GM12891 (cell line): ENCODE measurements at regions not wholly inside any gene's neighbourhood (a gene's known extent, or its start where the extent isn't known, plus 50 kb on each side); places are given as distances from the start of the nearest gene placed in this dataset.

Source experiments
- DNase-seq: peaks from one replicate; pipeline ENCODE4 v3.0.0; 2011; ENCODE audit warnings: low spot score; ENCODE audit not compliant: insufficient read length
- FAIRE-seq: peaks from 2 replicates; lab custom pipeline; 2011; peaks lifted over from hg19 to GRCh38; lab: Jason Lieb, UNC
- PAX5 ChIP-seq: IDR thresholded peaks from 2 replicates; pipeline ENCODE4 v1.6.1; 2011; ENCODE audit warnings: low read length, moderate library complexity, mild to moderate bottlenecking; ENCODE audit not compliant: insufficient read depth, severe bottlenecking
- POLR2A ChIP-seq: IDR thresholded peaks from 2 replicates; pipeline ENCODE4 v1.6.1; 2011; ENCODE audit warnings: low read depth, low read length, control low read depth
- POLR2AphosphoS5 ChIP-seq: IDR thresholded peaks from 2 replicates; pipeline ENCODE4 v1.6.1; 2011; ENCODE audit warnings: low read depth, low read length, control low read depth
- POU2F2 ChIP-seq: IDR thresholded peaks from 2 replicates; pipeline ENCODE4 v1.6.1; 2011; ENCODE audit warnings: low read depth, mild to moderate bottlenecking, control low read depth, low read length, moderate library complexity
- SPI1 ChIP-seq: IDR thresholded peaks from 2 replicates; pipeline ENCODE4 v1.6.1; 2011; ENCODE audit warnings: low read depth, low read length, control low read depth
- TAF1 ChIP-seq: IDR thresholded peaks from 2 replicates; pipeline ENCODE4 v1.6.1; 2011; ENCODE audit warnings: low read depth, low read length, control low read depth

DNA sequence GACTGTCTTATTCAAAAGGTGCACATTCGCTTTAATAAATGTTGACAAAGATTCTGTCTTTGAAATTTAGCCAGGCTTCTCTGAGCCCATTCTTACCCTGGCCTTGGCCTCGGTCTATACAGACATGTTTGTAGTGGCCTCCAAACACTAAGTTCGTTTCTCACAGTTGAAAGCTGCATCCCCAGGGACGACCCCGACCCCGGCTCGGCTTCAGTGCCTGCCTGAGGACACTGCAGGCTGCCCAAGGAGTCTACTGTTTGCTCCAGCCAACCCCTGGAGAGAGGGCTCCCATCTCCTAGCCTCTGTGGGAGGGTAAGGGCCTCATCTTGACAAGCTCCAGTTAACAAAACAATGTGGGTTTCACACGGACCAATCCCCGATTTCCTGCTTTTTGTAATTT lies 390.6 kb upstream of the ZFP42 start:
- FAIRE-seq (no peak), DNase-seq (no peak)
- TF ChIP-seq POLR2A = no peak
- TF ChIP-seq POU2F2 = no peak
- no peak for TF ChIP-seq PAX5
- no peak for TF ChIP-seq TAF1
- no peak for TF ChIP-seq SPI1
- TF ChIP-seq POLR2AphosphoS5 = no peak

DNA sequence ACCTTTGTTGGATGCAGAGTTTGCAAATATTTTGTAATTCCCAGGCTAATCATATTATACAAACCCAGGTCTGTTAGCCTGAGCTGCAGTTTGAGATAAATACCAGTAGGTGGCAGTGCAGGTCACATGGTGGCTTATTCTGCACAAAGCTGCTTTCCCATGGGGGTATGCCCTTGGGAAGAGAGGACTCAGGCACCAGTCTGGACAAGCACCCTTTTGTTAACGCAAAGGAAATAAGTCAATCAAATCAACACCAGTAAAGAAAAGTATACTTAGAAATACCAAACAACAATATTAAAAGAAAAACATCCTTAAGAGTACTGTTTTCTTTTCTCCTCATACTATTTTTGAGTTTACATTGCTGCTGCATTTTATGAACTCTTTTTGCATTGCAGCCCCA lies 389.0 kb upstream of the ZFP42 start:
- peak; percentile 13 for DNase-seq
- no peak for TF ChIP-seq POLR2A
- TF ChIP-seq POU2F2 = no peak
- TF ChIP-seq TAF1 = no peak
- TF ChIP-seq SPI1 = no peak
- no peak for TF ChIP-seq POLR2AphosphoS5
- TF ChIP-seq PAX5 = no peak
- FAIRE-seq = peak; percentile 81

DNA sequence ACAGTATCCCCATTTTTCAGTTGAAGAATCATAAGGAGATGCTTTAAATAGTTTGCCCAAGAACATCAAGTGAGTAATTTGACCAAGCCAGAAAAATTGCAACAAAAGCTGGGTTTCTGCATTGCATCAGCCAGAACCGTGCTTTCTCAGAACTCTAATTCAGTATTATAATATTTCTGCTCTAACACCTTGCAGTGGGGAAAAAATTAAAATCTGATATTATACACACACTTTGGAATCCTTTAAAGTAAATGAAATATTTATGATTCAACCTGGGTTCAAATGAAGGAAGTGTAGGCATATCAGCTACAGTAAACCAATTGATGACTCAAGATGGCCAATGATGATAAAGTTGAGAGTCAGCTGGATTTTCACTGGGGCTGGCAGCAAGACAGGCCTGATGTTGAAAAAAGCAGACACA lies 387.6 kb upstream of the ZFP42 start:
- FAIRE-seq = no peak
- TF ChIP-seq PAX5 = no peak
- no peak for TF ChIP-seq POU2F2
- no peak for TF ChIP-seq TAF1
- TF ChIP-seq POLR2A = no peak
- TF ChIP-seq POLR2AphosphoS5 = no peak
- TF ChIP-seq SPI1 = no peak
- DNase-seq = no peak

DNA sequence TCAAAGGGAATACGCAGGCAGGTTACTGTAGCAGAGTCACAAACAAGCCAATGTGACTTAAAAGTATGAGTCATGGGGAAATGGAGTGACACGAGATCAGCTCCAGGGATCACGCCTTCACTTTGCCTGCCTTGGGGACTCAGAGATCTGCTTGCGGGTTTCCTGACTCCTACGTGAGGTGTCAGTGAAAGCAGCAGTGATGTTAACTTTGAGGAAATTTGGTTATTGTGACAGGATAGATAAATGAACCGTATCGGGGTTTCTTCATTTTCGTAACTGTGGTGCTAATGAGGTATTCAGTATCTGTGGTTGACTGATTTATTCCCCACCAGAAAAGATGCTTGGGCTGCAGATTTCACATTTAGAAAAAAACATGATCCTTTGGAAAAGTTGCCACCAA lies 383.3 kb upstream of the ZFP42 start:
- DNase-seq (no peak), FAIRE-seq (no peak)
- TF ChIP-seq PAX5 = no peak
- TF ChIP-seq TAF1 = no peak
- no peak for TF ChIP-seq SPI1
- TF ChIP-seq POU2F2 = no peak
- TF ChIP-seq POLR2AphosphoS5 = no peak
- no peak for TF ChIP-seq POLR2A

DNA sequence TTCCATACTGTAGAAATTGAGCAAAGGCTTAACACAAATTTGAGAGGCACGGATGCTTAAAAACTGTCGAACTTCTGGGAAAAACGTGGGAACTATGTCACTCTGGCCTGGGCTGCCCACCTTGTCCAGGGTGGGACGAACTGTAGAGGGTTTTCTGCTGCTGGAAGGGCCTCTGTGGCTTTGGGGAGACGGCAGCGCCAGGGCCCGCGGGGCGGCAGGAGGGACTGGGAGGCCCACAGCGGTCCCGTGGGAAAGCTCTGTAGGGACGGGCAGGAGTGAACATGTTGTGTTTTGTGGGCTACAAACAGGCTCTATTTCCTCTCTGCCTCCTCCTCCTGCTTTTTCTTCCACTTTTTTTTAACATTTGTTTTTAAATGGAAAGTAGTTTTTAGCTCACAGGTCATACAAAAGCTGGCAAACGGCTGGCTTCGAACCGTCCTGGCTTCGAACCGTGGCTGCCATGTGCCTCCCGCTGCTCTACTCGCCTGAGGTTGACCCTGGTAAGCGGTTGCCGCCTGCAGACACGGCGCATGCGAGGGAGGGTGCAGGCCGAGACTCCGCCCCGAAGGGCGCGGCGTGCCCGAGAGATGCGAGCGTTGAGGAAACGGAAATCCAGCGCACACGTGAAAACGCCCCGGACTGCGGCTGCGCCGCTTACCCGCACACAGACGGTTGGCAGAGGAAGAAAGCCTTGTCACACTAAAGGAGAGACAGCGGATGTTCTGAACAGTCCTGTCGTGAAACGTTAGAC lies 382.3 kb upstream of the ZFP42 start:
- TF ChIP-seq POLR2A = no peak
- TF ChIP-seq POLR2AphosphoS5 = no peak
- no peak for TF ChIP-seq PAX5
- TF ChIP-seq POU2F2 = no peak
- TF ChIP-seq SPI1 = no peak
- TF ChIP-seq TAF1 = no peak
- FAIRE-seq (no peak), DNase-seq (no peak)

DNA sequence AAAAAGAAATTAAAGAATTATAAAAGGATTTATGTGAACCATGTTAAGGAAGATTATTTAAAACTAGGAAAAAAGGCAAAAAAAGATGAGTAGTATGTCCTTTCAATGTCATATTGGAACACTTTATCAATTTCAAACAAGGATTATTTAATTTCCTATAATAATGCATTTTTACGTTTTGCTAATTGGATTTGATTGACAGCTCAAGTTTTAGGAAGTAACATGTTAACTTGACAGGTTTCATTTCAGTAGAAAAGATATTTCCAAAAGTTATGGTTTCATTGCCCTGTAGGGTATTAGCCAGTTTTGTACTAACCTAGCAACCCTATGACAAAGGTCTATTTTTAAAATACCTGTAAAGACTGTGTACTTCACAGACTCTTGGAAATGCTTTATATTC lies 379.6 kb upstream of the ZFP42 start:
- TF ChIP-seq POLR2A = no peak
- TF ChIP-seq PAX5 = no peak
- FAIRE-seq (no peak), DNase-seq (no peak)

DNA sequence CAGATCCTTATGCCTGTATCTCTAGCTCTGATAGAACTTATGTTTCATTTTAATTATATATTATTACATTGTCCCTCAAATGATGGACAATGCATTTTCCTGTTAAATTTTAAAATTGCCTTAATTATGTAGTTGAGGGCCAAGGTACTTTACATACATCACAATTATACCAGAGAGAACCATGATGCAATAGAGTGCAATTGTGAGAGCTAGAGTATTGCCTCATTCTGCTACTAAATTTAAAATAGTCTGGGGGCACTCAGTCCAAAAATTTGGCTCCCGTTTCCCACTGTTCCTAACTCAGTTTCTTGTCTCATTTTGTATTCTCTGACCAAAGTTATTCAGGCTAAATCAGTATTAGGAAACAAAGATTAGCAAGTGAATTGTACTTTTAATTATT lies 378.5 kb upstream of the ZFP42 start:
- TF ChIP-seq POLR2AphosphoS5 (no peak), TAF1 (no peak), SPI1 (no peak), PAX5 (no peak), POLR2A (no peak), POU2F2 (no peak)
- DNase-seq (no peak), FAIRE-seq (no peak)

DNA sequence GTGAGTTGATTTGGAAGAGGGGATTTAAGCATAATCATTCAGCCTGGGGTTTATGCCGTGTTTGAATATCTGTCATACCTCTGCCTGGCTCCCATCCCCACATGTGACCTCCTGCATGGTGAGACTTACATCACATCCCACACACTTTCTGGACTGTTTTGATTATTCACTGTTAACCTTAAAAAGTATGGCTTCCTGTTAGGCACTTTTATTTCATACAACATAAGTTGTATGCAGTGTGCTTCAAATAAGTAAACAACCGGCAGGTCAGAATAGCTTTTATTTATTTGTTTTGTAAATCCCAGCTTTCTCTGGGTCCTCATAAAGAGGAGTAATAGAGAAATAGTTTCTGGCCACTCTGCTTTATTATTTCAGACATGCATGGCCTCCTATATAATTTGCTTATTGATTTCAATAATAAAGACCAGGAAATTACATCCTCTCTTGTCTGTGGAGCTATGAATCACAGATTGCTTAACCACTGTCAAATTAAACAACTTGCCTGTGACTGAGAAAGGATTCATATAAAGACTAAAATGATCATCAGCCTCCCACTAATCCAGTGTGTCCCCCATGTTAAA lies 376.8 kb upstream of the ZFP42 start:
- TF ChIP-seq POLR2AphosphoS5 = no peak
- no peak for TF ChIP-seq SPI1
- TF ChIP-seq PAX5 = no peak
- TF ChIP-seq POU2F2 = no peak
- no peak for TF ChIP-seq TAF1
- TF ChIP-seq POLR2A = no peak
- FAIRE-seq = no peak

DNA sequence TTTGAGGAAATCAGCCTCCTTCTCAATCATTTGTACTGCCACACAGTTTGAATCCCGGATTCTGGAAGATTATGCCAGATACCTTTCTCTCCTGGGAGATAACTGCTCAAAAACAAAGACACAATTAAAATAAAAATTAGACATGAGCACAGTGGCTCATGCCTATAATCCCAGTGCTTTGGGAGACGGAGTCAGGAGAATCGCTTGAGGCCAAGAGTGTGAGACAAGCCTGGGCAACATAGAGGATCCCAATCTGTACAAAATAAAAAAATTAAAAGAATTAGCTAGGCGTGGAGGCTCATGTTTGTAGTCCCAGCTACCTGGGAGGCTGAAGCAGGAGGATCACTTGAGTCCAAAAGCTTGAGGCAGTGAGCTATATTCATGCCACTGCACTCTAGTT lies 376.3 kb upstream of the ZFP42 start:
- no peak for DNase-seq
- no peak for FAIRE-seq
- TF ChIP-seq SPI1 = no peak
- TF ChIP-seq PAX5 = no peak
- no peak for TF ChIP-seq POLR2AphosphoS5
- TF ChIP-seq POU2F2 = no peak
- no peak for TF ChIP-seq TAF1
- TF ChIP-seq POLR2A = no peak

More for the DNA sequence above, 376.8 kb upstream of the ZFP42 start:
- no peak for DNase-seq

DNA sequence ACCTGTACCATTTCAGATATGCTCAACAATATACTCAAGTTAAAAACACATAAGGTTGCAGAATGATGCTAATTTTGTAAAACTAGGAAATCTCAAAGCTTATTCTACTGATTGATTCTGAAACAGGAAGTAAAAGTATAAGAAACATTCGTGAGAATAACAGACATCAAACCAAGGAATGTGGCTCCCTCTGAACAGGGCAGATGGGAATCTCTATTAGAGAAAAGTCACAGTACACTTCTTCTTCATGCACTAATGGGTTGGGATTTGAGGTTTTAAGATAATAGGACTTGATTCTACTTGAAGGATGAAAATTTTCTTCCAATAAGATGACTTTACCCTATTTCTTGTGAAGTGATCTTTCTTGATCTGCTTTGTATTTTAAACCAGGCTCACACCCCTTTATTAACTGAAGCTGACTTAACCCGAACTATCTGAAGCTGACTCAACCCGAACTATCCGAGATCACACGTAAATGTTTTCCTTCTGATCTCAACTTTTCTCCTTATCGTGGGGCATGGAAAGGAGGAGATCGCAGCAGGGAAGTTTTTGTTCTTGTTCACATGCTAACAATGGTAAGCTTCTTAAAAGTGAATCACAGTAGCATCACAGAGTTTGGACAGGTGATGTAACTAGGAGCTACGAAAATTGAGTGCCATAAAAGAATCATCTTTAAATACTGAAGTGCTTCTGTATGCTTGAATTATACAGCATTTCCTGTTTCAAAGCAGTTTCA lies 363.1 kb upstream of the ZFP42 start:
- TF ChIP-seq SPI1 (no peak), POU2F2 (no peak), POLR2AphosphoS5 (no peak), TAF1 (no peak), PAX5 (no peak), POLR2A (no peak)
- no peak for FAIRE-seq
- no peak for DNase-seq
